Thyroid gland (tissue), 4 donors: ENCODE measurements at regions not wholly inside any gene's neighbourhood (a gene's known extent, or its start where the extent isn't known, plus 50 kb on each side); places are given as distances from the start of the nearest gene placed in this dataset.

Experiments used
- POLR2A ChIP-seq, 2 donors: fragments of 450-650 bp; IDR thresholded peaks; one replicate each; pipeline ENCODE4 v1.6.1; 2017; ENCODE audit warnings: antibody characterized with exemption in 2 of 2, mild to moderate bottlenecking in 2 of 2, moderate library complexity in 1 of 2
- TF ChIP-seq, protein P1 (sequence below), 6 experiments: fragments of 200-600 bp in 3 of 6; fragments of 450-650 bp in 3 of 6; sonication (generic) in 3 of 6; IDR thresholded peaks; one replicate each; pipeline ENCODE4 v1.5.1; 2016 to 2019; ENCODE audit warnings: antibody characterized with exemption in 6 of 6, mild to moderate bottlenecking in 2 of 6, inconsistent platforms in 1 of 6, moderate library complexity in 1 of 6

DNA sequence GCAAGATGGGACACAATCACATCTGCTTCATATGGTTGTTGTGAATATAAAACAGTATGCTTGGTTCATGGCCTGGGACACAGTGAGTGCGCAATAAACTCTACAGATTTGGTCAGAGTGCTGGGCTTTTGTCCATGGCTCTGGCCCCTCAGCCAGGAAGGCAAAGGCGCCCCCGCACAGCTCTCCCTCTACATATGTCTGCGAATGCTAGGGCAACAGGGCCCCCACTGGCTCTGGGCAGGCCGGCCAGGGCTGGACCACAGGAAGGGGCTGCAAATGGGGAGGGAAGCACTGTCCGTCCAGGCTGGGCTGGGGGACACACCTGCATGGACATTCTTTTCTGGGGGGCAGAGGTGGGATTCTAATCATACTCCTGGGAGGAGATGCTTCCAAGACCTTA lies 151.8 kb upstream of the MLN start:
- TF ChIP-seq, protein P1, sequence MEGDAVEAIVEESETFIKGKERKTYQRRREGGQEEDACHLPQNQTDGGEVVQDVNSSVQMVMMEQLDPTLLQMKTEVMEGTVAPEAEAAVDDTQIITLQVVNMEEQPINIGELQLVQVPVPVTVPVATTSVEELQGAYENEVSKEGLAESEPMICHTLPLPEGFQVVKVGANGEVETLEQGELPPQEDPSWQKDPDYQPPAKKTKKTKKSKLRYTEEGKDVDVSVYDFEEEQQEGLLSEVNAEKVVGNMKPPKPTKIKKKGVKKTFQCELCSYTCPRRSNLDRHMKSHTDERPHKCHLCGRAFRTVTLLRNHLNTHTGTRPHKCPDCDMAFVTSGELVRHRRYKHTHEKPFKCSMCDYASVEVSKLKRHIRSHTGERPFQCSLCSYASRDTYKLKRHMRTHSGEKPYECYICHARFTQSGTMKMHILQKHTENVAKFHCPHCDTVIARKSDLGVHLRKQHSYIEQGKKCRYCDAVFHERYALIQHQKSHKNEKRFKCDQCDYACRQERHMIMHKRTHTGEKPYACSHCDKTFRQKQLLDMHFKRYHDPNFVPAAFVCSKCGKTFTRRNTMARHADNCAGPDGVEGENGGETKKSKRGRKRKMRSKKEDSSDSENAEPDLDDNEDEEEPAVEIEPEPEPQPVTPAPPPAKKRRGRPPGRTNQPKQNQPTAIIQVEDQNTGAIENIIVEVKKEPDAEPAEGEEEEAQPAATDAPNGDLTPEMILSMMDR (IDR thresholded peaks at IDR 0.05), result no peak
- no peak for TF ChIP-seq POLR2A (IDR thresholded peaks at IDR 0.05)
